PFSK-1 (cell line): ENCODE measurements at regions not wholly inside any gene's neighbourhood (a gene's known extent, or its start where the extent isn't known, plus 50 kb on each side); places are given as distances from the start of the nearest gene placed in this dataset.

Source experiments
- FOXP2 ChIP-seq: optimal IDR thresholded peaks from 2 replicates; pipeline ENCODE3; 2011; ENCODE audit warnings: borderline replicate concordance, control low read depth, inconsistent platforms; ENCODE audit not compliant: insufficient read depth; ENCODE audit errors: extremely low read length, extremely low read depth
- POLR2AphosphoS5 ChIP-seq: IDR thresholded peaks from 2 replicates; pipeline ENCODE4 v1.6.1; 2012; ENCODE audit warnings: low read depth, mild to moderate bottlenecking, control low read depth, low read length, moderate library complexity
- TAF1 ChIP-seq: IDR thresholded peaks from 2 replicates; pipeline ENCODE4 v1.6.1; 2012; ENCODE audit warnings: low read length, control low read depth, borderline replicate concordance; ENCODE audit not compliant: insufficient read depth
- TF ChIP-seq, protein P1 (sequence below), 2 experiments: IDR thresholded peaks; 2 replicates each; pipeline versions ENCODE4 v1.6.1 to v1.8.0; 2011 to 2012; ENCODE audit warnings: low read depth in 2 of 2, low read length in 2 of 2, control low read depth in 1 of 2, inconsistent platforms in 1 of 2, mild to moderate bottlenecking in 1 of 2, moderate library complexity in 1 of 2; ENCODE audit not compliant: insufficient read depth in 1 of 2

DNA sequence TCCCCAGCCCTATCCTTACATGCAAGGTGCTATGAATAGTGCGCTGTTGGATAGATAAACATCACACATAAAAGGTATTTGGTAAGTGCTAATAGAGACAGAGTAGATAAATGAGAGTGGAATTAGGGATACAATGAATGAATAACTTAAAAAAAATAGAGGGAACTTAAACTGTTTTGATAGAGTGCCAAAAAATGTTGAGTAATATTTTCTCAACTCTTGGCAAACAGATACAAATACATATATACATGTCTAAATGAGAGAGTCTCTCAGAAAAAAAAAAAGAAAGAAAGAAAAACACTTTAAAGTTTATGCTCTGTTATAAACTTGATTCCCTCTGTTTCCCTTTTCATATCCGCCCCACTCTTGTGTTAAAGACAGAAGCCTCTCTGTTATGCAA, 667.4 kb downstream of the ROBO2 start:
- TF ChIP-seq POLR2AphosphoS5 (no peak), FOXP2 (no peak), TAF1 (no peak)
- TF ChIP-seq, protein P1, sequence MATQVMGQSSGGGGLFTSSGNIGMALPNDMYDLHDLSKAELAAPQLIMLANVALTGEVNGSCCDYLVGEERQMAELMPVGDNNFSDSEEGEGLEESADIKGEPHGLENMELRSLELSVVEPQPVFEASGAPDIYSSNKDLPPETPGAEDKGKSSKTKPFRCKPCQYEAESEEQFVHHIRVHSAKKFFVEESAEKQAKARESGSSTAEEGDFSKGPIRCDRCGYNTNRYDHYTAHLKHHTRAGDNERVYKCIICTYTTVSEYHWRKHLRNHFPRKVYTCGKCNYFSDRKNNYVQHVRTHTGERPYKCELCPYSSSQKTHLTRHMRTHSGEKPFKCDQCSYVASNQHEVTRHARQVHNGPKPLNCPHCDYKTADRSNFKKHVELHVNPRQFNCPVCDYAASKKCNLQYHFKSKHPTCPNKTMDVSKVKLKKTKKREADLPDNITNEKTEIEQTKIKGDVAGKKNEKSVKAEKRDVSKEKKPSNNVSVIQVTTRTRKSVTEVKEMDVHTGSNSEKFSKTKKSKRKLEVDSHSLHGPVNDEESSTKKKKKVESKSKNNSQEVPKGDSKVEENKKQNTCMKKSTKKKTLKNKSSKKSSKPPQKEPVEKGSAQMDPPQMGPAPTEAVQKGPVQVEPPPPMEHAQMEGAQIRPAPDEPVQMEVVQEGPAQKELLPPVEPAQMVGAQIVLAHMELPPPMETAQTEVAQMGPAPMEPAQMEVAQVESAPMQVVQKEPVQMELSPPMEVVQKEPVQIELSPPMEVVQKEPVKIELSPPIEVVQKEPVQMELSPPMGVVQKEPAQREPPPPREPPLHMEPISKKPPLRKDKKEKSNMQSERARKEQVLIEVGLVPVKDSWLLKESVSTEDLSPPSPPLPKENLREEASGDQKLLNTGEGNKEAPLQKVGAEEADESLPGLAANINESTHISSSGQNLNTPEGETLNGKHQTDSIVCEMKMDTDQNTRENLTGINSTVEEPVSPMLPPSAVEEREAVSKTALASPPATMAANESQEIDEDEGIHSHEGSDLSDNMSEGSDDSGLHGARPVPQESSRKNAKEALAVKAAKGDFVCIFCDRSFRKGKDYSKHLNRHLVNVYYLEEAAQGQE (IDR thresholded peaks at IDR 0.05; ENCODE audit: insufficient read depth in 1 of 2, low read depth in 2 of 2, low read length in 2 of 2) = no peak
